MG63 (cell line): ENCODE measurements at regions not wholly inside any gene's neighbourhood (a gene's known extent, or its start where the extent isn't known, plus 50 kb on each side); places are given as distances from the start of the nearest gene placed in this dataset.

Source experiments
- DNase-seq: peaks from one replicate; pipeline ENCODE4 v3.0.0-alpha.2; 2020
- H3K27me3 ChIP-seq: fragments of 250-450 bp; sonication (Bioruptor Pico); 2 replicates; pipeline ENCODE4 v1.5.1; 2020; ENCODE audit warnings: mild to moderate bottlenecking, moderate library complexity
- H3K36me3 ChIP-seq: fragments of 250-450 bp; sonication (Bioruptor Pico); 2 replicates; pipeline ENCODE4 v1.5.1; 2020; ENCODE audit warnings: mild to moderate bottlenecking, moderate library complexity
- H3K4me3 ChIP-seq: fragments of 250-450 bp; sonication (Bioruptor Pico); 2 replicates; pipeline ENCODE4 v1.5.1; 2020; ENCODE audit warnings: mild to moderate bottlenecking, moderate library complexity
- H3K9me3 ChIP-seq: fragments of 250-450 bp; sonication (Bioruptor Pico); 2 replicates; pipeline ENCODE4 v1.5.1; 2020; ENCODE audit warnings: mild to moderate bottlenecking, moderate library complexity

- no peaks in the 10 kb centered on the region for H3K36me3 ChIP-seq
- DNase-seq, result no peak
- peaks cover 8% of the 10 kb centered on the region for H3K27me3 ChIP-seq
- no peaks in the 10 kb centered on the region for H3K9me3 ChIP-seq
- H3K4me3 ChIP-seq, result no peak overlapping the region
Observed at GRCh38 chr22:49308300-49308699, 519.4 kb downstream of the BRD1 start.

GRCh38 chr22:49307870-49308269 is 519.8 kb downstream of the BRD1 start:
- no peaks in the 10 kb centered on the region for H3K36me3 ChIP-seq
- H3K4me3 ChIP-seq, result no peak overlapping the region
- no peak for DNase-seq
- H3K9me3 ChIP-seq, result no peaks in the 10 kb centered on the region
- peaks cover 8% of the 10 kb centered on the region; the same call in 1 of the 2 replicates for H3K27me3 ChIP-seq

GRCh38 chr22:49307481-49307830 is 520.2 kb downstream of the BRD1 start:
- Histone ChIP-seq H3K4me3 (no peak overlapping the region), H3K9me3 (no peaks in the 10 kb centered on the region), H3K36me3 (no peaks in the 10 kb centered on the region), H3K27me3 (peaks cover 5% of the 10 kb centered on the region; the same call in 1 of the 2 replicates)
- DNase-seq, result no peak

GRCh38 chr22:49306632-49307480 is 520.8 kb downstream of the BRD1 start:
- Histone ChIP-seq H3K9me3 (no peaks in the 10 kb centered on the region), H3K4me3 (no peak overlapping the region), H3K27me3 (peaks cover 5% of the 10 kb centered on the region; the same call in 1 of the 2 replicates), H3K36me3 (no peaks in the 10 kb centered on the region)
- no peak for DNase-seq

- Histone ChIP-seq H3K4me3 (no peak overlapping the region), H3K27me3 (no peaks in the 10 kb centered on the region; the same call in 1 of the 2 replicates), H3K9me3 (no peaks in the 10 kb centered on the region), H3K36me3 (no peaks in the 10 kb centered on the region)
- DNase-seq, result no peak
Observed at GRCh38 chr22:49305966-49306631, 521.6 kb downstream of the BRD1 start.

GRCh38 chr22:49305214-49305965 is 522.3 kb downstream of the BRD1 start:
- H3K36me3 ChIP-seq, result no peaks in the 10 kb centered on the region
- peak; percentile 53 for DNase-seq
- no peaks in the 10 kb centered on the region; the same call in 1 of the 2 replicates for H3K27me3 ChIP-seq
- H3K4me3 ChIP-seq, result no peak overlapping the region
- H3K9me3 ChIP-seq, result no peaks in the 10 kb centered on the region

GRCh38 chr22:49303781-49304461 is 523.8 kb downstream of the BRD1 start:
- Histone ChIP-seq H3K27me3 (no peaks in the 10 kb centered on the region), H3K4me3 (no peak overlapping the region), H3K36me3 (no peaks in the 10 kb centered on the region), H3K9me3 (no peaks in the 10 kb centered on the region)
- no peak for DNase-seq

- no peaks in the 10 kb centered on the region for H3K9me3 ChIP-seq
- no peak for DNase-seq
- H3K36me3 ChIP-seq, result no peaks in the 10 kb centered on the region
- H3K4me3 ChIP-seq, result no peak overlapping the region
- H3K27me3 ChIP-seq, result no peaks in the 10 kb centered on the region
Observed at GRCh38 chr22:49303061-49303735, 524.5 kb downstream of the BRD1 start.

GRCh38 chr22:49302530-49302929 is 525.1 kb downstream of the BRD1 start:
- no peak for DNase-seq
- Histone ChIP-seq H3K4me3 (no peak overlapping the region), H3K36me3 (no peaks in the 10 kb centered on the region), H3K27me3 (no peaks in the 10 kb centered on the region), H3K9me3 (no peaks in the 10 kb centered on the region)

GRCh38 chr22:49302150-49302460 is 525.6 kb downstream of the BRD1 start:
- Histone ChIP-seq H3K27me3 (no peaks in the 10 kb centered on the region), H3K4me3 (no peak overlapping the region), H3K36me3 (no peaks in the 10 kb centered on the region), H3K9me3 (no peaks in the 10 kb centered on the region)
- no peak for DNase-seq

- Histone ChIP-seq H3K27me3 (no peaks in the 10 kb centered on the region), H3K36me3 (no peaks in the 10 kb centered on the region), H3K9me3 (no peaks in the 10 kb centered on the region), H3K4me3 (no peak overlapping the region)
- DNase-seq, result no peak
Observed at GRCh38 chr22:49301398-49302149, 526.1 kb downstream of the BRD1 start.

GRCh38 chr22:49300951-49301397 is 526.7 kb downstream of the BRD1 start:
- no peaks in the 10 kb centered on the region for H3K9me3 ChIP-seq
- no peak for DNase-seq

GRCh38 chr22:49300241-49300640 is 527.4 kb downstream of the BRD1 start:
- Histone ChIP-seq H3K9me3 (no peaks in the 10 kb centered on the region), H3K27me3 (no peaks in the 10 kb centered on the region), H3K36me3 (no peaks in the 10 kb centered on the region), H3K4me3 (no peak overlapping the region)
- DNase-seq, result no peak

More at GRCh38 chr22:49300951-49301397, 526.7 kb downstream of the BRD1 start:
- no peak overlapping the region for H3K4me3 ChIP-seq
- no peaks in the 10 kb centered on the region for H3K27me3 ChIP-seq
- no peaks in the 10 kb centered on the region for H3K36me3 ChIP-seq

GRCh38 chr22:49299821-49300231 is 527.8 kb downstream of the BRD1 start:
- no peaks in the 10 kb centered on the region for H3K9me3 ChIP-seq
- H3K4me3 ChIP-seq, result no peak overlapping the region
- no peaks in the 10 kb centered on the region for H3K36me3 ChIP-seq
- DNase-seq, result no peak
- no peaks in the 10 kb centered on the region for H3K27me3 ChIP-seq

- DNase-seq, result no peak
- H3K36me3 ChIP-seq, result no peaks in the 10 kb centered on the region
- H3K27me3 ChIP-seq, result no peaks in the 10 kb centered on the region
- H3K4me3 ChIP-seq, result no peak overlapping the region
- H3K9me3 ChIP-seq, result no peaks in the 10 kb centered on the region
Observed at GRCh38 chr22:49298834-49299750, 528.6 kb downstream of the BRD1 start.
